Neural progenitor cell (in vitro differentiated cells): ENCODE measurements at regions not wholly inside any gene's neighbourhood (a gene's known extent, or its start where the extent isn't known, plus 50 kb on each side); places are given as distances from the start of the nearest gene placed in this dataset.

Source experiments
- EZH2phosphoT487 ChIP-seq: fragments of 200-600 bp; sonication (generic); IDR thresholded peaks from 2 replicates; pipeline ENCODE4 v1.6.1; 2017; ENCODE audit warnings: antibody characterized with exemption
- TF ChIP-seq, protein P1 (sequence below): fragments of 200-600 bp; sonication (generic); IDR thresholded peaks from 2 replicates; pipeline ENCODE4 v1.5.1; 2017; ENCODE audit warnings: antibody characterized with exemption, mild to moderate bottlenecking

DNA sequence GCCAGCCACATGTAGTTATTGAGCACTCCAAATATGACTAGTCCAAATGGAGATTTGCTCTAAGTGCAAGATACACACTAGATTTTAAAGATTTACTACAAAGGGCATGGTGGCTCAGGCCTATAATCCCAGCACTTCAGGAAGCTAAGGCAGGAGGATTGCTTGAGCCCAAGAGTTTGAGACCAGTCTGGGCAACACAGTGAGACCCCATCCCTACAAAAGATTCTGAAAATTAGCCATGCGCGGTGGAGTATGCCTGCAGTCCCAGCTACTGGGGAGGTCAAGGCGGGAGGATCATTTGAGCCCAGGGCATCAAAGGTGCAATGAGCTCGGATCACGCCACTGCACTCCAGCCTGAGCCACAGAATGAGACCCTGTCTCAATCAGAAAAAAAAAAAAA lies 93.5 kb upstream of the HNRNPA3 start:
- TF ChIP-seq, protein P1, sequence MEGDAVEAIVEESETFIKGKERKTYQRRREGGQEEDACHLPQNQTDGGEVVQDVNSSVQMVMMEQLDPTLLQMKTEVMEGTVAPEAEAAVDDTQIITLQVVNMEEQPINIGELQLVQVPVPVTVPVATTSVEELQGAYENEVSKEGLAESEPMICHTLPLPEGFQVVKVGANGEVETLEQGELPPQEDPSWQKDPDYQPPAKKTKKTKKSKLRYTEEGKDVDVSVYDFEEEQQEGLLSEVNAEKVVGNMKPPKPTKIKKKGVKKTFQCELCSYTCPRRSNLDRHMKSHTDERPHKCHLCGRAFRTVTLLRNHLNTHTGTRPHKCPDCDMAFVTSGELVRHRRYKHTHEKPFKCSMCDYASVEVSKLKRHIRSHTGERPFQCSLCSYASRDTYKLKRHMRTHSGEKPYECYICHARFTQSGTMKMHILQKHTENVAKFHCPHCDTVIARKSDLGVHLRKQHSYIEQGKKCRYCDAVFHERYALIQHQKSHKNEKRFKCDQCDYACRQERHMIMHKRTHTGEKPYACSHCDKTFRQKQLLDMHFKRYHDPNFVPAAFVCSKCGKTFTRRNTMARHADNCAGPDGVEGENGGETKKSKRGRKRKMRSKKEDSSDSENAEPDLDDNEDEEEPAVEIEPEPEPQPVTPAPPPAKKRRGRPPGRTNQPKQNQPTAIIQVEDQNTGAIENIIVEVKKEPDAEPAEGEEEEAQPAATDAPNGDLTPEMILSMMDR: no peak
- TF ChIP-seq EZH2phosphoT487: no peak
